ENCODE measurements at regions not wholly inside any gene's neighbourhood (a gene's known extent, or its start where the extent isn't known, plus 50 kb on each side); places are given as distances from the start of the nearest gene placed in this dataset.

DNA sequence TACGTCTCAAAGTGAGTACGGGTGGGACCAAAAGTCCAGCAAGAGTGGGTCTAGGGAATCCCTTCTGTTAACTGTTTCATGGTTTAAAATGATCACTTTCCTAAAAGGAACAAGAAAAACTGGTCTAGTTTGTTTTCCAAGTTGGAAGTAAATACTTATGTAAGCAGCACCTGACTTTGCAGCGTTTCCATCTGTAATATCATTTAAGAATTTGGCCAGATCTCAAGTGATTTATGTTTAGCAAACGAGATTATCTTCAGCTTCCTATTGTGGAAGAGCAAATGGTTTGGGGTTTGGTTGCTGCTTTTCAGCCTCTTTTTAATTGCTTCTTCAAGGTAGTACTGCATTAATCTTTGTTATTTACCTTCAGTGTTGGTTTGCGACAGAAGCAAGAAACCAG lies 50.4 kb downstream of the FHIP1A start:
- H3K4me3 ChIP-seq (ENCODE audit: low read depth, low read length): no peak overlapping the region
- TF ChIP-seq, protein P1, sequence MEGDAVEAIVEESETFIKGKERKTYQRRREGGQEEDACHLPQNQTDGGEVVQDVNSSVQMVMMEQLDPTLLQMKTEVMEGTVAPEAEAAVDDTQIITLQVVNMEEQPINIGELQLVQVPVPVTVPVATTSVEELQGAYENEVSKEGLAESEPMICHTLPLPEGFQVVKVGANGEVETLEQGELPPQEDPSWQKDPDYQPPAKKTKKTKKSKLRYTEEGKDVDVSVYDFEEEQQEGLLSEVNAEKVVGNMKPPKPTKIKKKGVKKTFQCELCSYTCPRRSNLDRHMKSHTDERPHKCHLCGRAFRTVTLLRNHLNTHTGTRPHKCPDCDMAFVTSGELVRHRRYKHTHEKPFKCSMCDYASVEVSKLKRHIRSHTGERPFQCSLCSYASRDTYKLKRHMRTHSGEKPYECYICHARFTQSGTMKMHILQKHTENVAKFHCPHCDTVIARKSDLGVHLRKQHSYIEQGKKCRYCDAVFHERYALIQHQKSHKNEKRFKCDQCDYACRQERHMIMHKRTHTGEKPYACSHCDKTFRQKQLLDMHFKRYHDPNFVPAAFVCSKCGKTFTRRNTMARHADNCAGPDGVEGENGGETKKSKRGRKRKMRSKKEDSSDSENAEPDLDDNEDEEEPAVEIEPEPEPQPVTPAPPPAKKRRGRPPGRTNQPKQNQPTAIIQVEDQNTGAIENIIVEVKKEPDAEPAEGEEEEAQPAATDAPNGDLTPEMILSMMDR (IDR thresholded peaks at IDR 0.05; ENCODE audit: insufficient read depth, low read depth, low read length): no peak
- no peak for DNase-seq (ENCODE audit: low read depth)

DNA sequence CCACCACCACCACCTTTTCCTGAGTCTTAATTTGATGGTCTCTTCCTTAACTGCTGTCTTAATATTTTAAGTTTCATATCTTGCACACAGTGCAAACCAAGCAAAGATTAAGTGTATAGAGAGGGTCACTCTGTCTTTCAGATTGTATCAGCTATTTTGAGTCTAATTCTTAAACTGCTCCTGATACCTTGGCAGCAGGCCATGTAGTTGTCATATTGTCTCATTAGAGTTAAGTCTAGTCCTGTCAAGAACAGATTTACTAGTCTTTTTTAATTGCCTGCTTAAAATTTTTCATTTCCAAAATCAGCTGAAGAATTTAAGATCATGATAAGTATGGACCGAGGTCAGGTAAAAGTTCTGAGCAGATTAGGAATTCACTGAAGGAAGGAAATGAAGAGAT lies 51.5 kb downstream of the FHIP1A start:
- TF ChIP-seq, protein P1 (IDR thresholded peaks at IDR 0.05; ENCODE audit: insufficient read depth, low read depth, low read length): no peak
- DNase-seq (ENCODE audit: low read depth): no peak
- no peak overlapping the region for H3K4me3 ChIP-seq (ENCODE audit: low read depth, low read length)

DNA sequence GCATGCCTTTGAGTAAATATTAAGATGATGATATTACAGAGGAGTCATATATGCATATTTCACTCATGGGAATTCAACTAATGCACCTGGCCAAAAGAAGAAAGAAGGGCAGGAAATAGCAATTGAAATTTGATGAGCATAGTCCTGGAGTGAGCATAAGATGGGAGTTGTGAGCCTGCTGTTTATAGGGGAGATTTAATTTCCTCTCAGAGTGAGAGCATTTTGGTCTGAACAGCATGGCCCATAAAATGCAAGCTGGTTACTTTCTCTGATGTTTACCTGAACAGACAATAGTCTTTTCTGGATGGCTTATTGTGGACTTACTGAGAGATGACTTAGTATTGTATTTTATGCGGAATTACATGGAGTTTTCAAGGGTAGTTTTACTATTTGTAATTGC lies 53.6 kb downstream of the FHIP1A start:
- H3K4me3 ChIP-seq (ENCODE audit: low read depth, low read length): no peak overlapping the region
- TF ChIP-seq, protein P1 (IDR thresholded peaks at IDR 0.05; ENCODE audit: insufficient read depth, low read depth, low read length): no peak
- DNase-seq (ENCODE audit: low read depth): no peak

DNA sequence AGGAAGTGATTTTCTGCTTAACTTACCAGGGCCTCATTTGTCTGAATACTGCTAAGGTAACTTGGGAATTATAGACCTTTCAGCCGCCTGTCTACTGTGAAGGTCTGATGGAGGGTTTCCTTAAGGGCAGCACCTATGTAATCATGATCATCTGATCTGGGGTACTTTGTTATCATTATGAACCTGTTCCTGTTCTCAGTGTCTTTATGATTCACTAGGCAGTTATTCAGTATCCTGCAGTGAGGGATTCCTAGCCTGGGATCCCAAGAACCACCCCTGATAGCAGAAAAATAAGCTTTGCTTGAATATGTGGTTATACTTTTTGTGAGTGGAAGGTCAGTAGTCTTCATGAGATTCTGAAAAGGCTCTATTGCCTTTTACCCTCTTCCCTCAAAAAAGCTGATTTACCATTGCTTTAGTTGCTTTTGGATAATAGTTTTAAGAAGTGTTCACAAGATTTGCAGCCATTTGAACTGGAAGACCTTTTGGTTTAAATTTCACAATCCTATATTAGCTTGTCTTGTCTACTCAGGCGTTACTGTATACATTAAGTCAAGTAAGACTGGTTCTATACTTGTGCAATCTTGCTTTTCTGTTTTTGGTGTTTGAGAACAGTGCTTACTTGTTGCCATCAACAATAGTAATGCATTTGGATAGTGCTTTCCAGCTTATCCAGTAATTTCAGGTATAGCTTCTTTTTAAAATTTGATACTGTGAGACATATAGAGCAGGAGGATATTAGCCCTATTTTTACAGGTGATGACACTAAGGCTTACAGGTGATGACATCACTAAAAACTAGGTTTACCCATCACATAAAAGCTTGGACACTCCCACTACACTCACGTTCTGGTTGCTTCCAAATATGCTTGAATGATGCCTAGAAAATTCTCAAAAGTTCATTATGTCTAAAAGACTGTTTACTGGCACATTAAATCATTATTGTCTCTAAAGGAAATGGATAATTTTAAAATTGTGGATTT lies 60.0 kb downstream of the FHIP1A start:
- TF ChIP-seq, protein P1 (IDR thresholded peaks at IDR 0.05; ENCODE audit: insufficient read depth, low read depth, low read length): no peak
- H3K4me3 ChIP-seq (ENCODE audit: low read depth, low read length): no peak overlapping the region
- no peak for DNase-seq (ENCODE audit: low read depth)

DNA sequence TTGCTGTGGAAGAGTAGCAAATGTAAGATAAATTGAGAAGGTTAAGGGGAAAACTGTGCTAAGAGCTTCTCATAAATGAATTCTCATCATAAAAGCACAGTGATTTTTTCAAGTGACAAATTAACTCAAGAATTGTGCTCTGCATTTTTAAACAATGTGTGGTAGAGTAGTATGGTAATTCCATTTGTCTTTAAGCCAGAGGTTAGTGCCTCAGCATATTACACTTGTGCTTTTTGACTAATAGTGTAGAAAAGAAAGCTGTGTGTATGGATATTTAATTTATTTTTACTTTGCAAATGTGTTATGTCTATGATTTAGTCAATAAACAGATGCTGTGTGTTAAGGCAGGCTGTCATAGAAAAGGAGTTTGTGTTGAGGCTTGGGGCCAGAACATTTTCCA lies 61.0 kb downstream of the FHIP1A start:
- H3K4me3 ChIP-seq (ENCODE audit: low read depth, low read length): no peak overlapping the region
- no peak for DNase-seq (ENCODE audit: low read depth)
- TF ChIP-seq, protein P1 (IDR thresholded peaks at IDR 0.05; ENCODE audit: insufficient read depth, low read depth, low read length): no peak

DNA sequence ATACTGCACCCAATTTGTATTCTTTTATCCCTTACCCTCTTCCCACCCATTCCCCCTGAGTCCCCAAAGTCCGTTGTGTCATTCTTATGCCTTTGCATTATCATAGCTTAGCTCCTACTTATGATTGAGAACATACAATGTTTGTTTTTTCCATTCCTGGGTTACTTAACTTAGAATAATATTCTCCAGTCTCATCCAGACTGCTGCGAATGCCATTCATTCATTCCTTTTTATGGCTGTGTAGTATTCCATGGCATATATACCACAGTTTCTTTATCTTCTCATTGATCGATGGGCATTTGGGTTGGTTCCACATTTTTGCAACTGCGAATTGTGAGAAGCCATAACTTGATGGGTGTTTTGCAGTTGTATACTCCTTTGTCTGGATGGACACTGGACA lies 62.8 kb downstream of the FHIP1A start:
- TF ChIP-seq, protein P1 (IDR thresholded peaks at IDR 0.05; ENCODE audit: insufficient read depth, low read depth, low read length): no peak
- no peak for DNase-seq (ENCODE audit: low read depth)
- H3K4me3 ChIP-seq (ENCODE audit: low read depth, low read length): no peak overlapping the region

Measured in fibroblast of villous mesenchyme (primary cell).